DOHH2 (cell line): ENCODE measurements at regions not wholly inside any gene's neighbourhood (a gene's known extent, or its start where the extent isn't known, plus 50 kb on each side); places are given as distances from the start of the nearest gene placed in this dataset.

Source experiments
- CTCF ChIP-seq: fragments of 200-600 bp; sonication (generic); IDR thresholded peaks from one replicate; pipeline ENCODE4 v1.5.1; 2014; ENCODE audit warnings: antibody characterized with exemption, mild to moderate bottlenecking, low read depth, low read length; ENCODE audit not compliant: poor library complexity, severe bottlenecking
- EZH2phosphoT487 ChIP-seq: fragments of 200-600 bp; sonication (generic); IDR thresholded peaks from 2 replicates; pipeline ENCODE4 v1.6.1; 2017; ENCODE audit warnings: borderline replicate concordance, mild to moderate bottlenecking, antibody characterized with exemption, low read length, moderate library complexity, mixed read lengths

GRCh38 chr3:106063909-106064308 lies 195.1 kb upstream of the CBLB start:
- TF ChIP-seq CTCF (no peak), EZH2phosphoT487 (no peak)
